ENCODE measurements at regions not wholly inside any gene's neighbourhood (a gene's known extent, or its start where the extent isn't known, plus 50 kb on each side); places are given as distances from the start of the nearest gene placed in this dataset.

GRCh38 chr4:162403419-162403818, 239.6 kb upstream of the FSTL5 start:
- TF ChIP-seq CTCF (IDR thresholded peaks at IDR 0.05; ENCODE audit: low read depth, low read length): no peak
- no peak for TF ChIP-seq POLR2A (IDR thresholded peaks at IDR 0.05; ENCODE audit: extremely low read depth, insufficient read length)

All from NB4 (cell line).